Peyer's patch (tissue), 4 donors: ENCODE measurements at regions not wholly inside any gene's neighbourhood (a gene's known extent, or its start where the extent isn't known, plus 50 kb on each side); places are given as distances from the start of the nearest gene placed in this dataset.

ENCODE experiments used
- CTCF ChIP-seq, 6 experiments: fragments of 450-650 bp in 4 of 6; fragments of 200-600 bp in 2 of 6; sonication (generic) in 1 of 6; IDR thresholded peaks; one replicate each; pipeline ENCODE4 v1.5.1; 2017 to 2019; ENCODE audit warnings: antibody characterized with exemption in 6 of 6, mild to moderate bottlenecking in 3 of 6, moderate library complexity in 1 of 6
- POLR2A ChIP-seq, 2 donors: fragments of 450-650 bp; IDR thresholded peaks; one replicate each; pipeline ENCODE4 v1.5.1; 2017; ENCODE audit warnings: antibody characterized with exemption in 2 of 2, mild to moderate bottlenecking in 2 of 2, moderate library complexity in 2 of 2

DNA sequence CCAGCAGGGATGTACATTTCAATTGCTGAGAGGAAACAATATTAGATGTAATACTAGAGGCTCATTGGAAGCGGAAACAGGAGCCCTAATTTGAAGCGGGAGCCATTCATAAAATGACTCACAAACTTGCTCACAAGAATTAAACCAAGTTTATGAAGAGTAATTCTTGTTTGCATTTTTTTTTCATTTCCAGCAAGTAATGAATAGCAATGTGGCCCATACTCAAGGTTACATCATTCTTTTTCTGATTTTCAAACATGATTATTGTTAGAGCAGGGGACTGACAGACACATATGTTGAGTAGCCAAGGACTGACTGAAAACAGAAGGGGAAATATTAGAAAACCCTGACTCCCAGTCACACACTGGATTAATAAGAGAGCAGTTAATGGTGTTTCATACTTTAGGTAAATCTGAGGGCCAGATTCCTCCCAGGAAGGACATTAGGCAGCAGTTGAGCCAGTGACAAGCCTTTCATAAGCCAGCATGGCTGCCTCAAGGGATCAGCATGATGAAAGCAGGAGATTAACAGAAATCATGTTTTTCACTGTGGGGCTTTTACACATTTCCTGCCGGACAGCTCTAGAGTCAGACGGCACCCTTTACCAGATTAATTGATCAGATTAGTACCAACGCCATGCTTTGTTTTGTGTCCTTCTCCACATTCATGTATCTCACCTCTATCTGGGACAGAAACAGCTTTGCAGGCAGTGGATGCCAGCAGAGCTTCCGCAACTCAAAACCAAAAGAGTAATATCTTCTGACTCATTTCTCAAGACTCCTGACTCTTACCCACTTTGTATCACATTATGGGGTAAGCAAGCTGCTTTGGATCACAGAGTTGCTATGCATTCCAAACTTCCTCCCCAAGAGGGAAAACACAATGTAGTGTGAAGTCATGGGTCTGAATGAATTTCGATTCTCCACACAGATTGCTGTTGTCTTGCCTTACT, 831.6 kb downstream of the KCNA4 start:
- TF ChIP-seq CTCF (IDR thresholded peaks at IDR 0.05) (no peak), POLR2A (IDR thresholded peaks at IDR 0.05) (no peak)
